Suprapubic skin (tissue), 4 donors: ENCODE measurements at regions not wholly inside any gene's neighbourhood (a gene's known extent, or its start where the extent isn't known, plus 50 kb on each side); places are given as distances from the start of the nearest gene placed in this dataset.
"Not testable (repeated sequence)": the region's sequence is repeated elsewhere in the genome, so short reads cannot be mapped to it uniquely, and the experiment has no call there.

Experiments
- DNase-seq, 2 donors: peaks; one replicate each; pipeline ENCODE4 v3.0.0-alpha.2; 2019; ENCODE audit warnings: low spot score in 2 of 2
- H3K27ac ChIP-seq: fragments of 200-600 bp; sonication (generic); one replicate; pipeline ENCODE4 v1.5.1; 2019
- H3K27me3 ChIP-seq: fragments of 200-600 bp; sonication (generic); one replicate; pipeline ENCODE4 v1.5.1; 2019
- H3K36me3 ChIP-seq: fragments of 200-600 bp; sonication (generic); one replicate; pipeline ENCODE4 v1.5.1; 2019
- H3K4me1 ChIP-seq: fragments of 200-600 bp; sonication (generic); one replicate; pipeline ENCODE4 v1.5.1; 2019
- H3K4me3 ChIP-seq: fragments of 200-600 bp; sonication (generic); one replicate; pipeline ENCODE4 v1.5.1; 2019; ENCODE audit warnings: mild to moderate bottlenecking
- H3K9me3 ChIP-seq: fragments of 200-600 bp; sonication (generic); one replicate; pipeline ENCODE4 v1.5.1; 2019
- EP300 ChIP-seq: sonication (generic); formaldehyde crosslinking; IDR thresholded peaks from one replicate; pipeline ENCODE4 v1.6.1; 2017; ENCODE audit warnings: antibody characterized with exemption
- POLR2A ChIP-seq, 2 donors: fragments of 450-650 bp; IDR thresholded peaks; one replicate each; pipeline ENCODE4 v1.6.1; 2017; ENCODE audit warnings: antibody characterized with exemption in 2 of 2, mild to moderate bottlenecking in 2 of 2, moderate library complexity in 2 of 2
- POLR2AphosphoS5 ChIP-seq, 3 donors: sonication (generic); formaldehyde crosslinking; IDR thresholded peaks; one replicate each; pipeline ENCODE4 v1.6.1; 2017; ENCODE audit warnings: antibody characterized with exemption in 3 of 3
- WGBS: methylation state at CpG from one replicate; pipeline ENCODE4 v1.1.5; 2018; 5-methylcytosine and 5-hydroxymethylcytosine counted together
- TF ChIP-seq, protein P1 (sequence below), 2 donors: fragments of 200-600 bp in 1 of 2; fragments of 450-650 bp in 1 of 2; sonication (generic) in 1 of 2; IDR thresholded peaks; one replicate each; pipeline ENCODE4 v1.5.1; 2016 to 2019; ENCODE audit warnings: antibody characterized with exemption in 2 of 2, mild to moderate bottlenecking in 1 of 2, moderate library complexity in 1 of 2

DNA sequence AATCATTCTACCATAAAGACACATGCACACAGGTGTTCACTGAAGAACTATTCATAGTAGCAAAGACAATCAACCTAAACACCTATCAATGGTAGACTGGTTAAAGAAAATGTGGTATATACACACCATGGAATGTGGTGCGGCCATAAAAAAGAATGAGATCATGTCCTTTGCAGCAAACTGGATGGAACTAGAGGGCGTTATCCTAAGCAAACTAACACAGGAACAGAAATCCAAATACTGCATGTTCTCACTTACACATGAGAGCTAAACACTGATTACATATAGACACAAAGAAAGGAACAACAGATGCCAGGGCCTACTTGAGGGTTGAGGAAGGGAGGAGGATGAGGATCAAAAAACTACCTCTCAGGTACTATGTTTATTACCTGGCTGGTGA, 103.8 kb downstream of the DRD1 start:
- H3K27ac ChIP-seq: no peak overlapping the region
- no peak for DNase-seq
- WGBS: 88% methylated on average over 2 of the region's 2 CpGs
- no peak overlapping the region for H3K4me3 ChIP-seq
- no peaks in the 10 kb centered on the region for H3K4me1 ChIP-seq
- no peaks in the 10 kb centered on the region for H3K36me3 ChIP-seq
- TF ChIP-seq EP300: no peak
- TF ChIP-seq, protein P1, sequence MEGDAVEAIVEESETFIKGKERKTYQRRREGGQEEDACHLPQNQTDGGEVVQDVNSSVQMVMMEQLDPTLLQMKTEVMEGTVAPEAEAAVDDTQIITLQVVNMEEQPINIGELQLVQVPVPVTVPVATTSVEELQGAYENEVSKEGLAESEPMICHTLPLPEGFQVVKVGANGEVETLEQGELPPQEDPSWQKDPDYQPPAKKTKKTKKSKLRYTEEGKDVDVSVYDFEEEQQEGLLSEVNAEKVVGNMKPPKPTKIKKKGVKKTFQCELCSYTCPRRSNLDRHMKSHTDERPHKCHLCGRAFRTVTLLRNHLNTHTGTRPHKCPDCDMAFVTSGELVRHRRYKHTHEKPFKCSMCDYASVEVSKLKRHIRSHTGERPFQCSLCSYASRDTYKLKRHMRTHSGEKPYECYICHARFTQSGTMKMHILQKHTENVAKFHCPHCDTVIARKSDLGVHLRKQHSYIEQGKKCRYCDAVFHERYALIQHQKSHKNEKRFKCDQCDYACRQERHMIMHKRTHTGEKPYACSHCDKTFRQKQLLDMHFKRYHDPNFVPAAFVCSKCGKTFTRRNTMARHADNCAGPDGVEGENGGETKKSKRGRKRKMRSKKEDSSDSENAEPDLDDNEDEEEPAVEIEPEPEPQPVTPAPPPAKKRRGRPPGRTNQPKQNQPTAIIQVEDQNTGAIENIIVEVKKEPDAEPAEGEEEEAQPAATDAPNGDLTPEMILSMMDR (IDR thresholded peaks at IDR 0.05): no peak
- no peak for TF ChIP-seq POLR2A (IDR thresholded peaks at IDR 0.05)
- no peak for TF ChIP-seq POLR2AphosphoS5 (IDR thresholded peaks at IDR 0.05)
- H3K9me3 ChIP-seq: no peaks in the 10 kb centered on the region
- no peaks in the 10 kb centered on the region for H3K27me3 ChIP-seq

DNA sequence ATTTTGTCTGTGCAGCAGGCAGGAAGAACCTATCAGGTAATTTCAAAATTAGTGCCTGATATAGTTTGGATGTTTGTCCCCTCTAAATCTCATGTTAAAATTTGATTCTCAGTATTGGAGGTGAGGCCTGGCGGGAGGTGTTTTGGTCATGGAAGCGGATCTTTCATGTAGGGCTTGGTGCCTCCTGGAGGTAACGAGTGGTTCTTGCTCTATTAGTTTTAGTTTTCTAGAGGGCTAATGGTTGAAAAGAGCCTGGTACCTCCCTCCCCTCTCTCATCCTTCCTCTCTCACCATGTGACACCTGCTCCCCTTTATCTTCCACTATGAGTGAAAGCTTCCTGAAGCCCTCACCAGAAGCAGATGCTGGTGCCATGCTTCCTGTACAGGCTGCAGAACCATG, 106.3 kb downstream of the DRD1 start:
- Histone ChIP-seq H3K36me3 (no peaks in the 10 kb centered on the region), H3K27me3 (no peaks in the 10 kb centered on the region), H3K4me1 (no peaks in the 10 kb centered on the region), H3K4me3 (no peak overlapping the region), H3K27ac (no peak overlapping the region), H3K9me3 (no peaks in the 10 kb centered on the region)
- WGBS: 96% methylated on average over 3 of the region's 3 CpGs
- TF ChIP-seq EP300 (no peak), POLR2AphosphoS5 (IDR thresholded peaks at IDR 0.05) (no peak), POLR2A (IDR thresholded peaks at IDR 0.05) (no peak)
- TF ChIP-seq, protein P1 (IDR thresholded peaks at IDR 0.05): no peak
- DNase-seq: no peak

DNA sequence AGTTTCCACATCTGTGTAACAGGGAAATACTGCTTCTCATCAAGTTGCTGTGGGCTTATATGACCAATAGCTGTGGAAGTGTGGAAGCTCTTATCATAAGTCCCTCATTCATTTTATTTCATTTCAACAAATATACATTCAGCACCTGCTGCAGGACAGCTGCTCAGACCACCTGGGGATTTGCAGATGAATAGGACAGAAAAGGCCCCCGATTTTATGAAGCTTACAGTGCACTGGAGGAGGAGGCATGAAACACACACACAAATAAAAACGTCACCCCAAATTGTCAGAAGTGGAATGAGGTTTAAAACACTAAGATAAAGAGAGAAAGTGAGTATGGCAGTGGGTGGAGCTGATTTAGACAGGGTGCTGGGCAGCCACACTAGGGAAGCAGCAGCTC, 107.2 kb downstream of the DRD1 start:
- Histone ChIP-seq H3K27me3 (no peaks in the 10 kb centered on the region), H3K4me3 (no peak overlapping the region), H3K27ac (no peak overlapping the region), H3K36me3 (no peaks in the 10 kb centered on the region), H3K4me1 (no peaks in the 10 kb centered on the region), H3K9me3 (peaks cover 2% of the 10 kb centered on the region)
- WGBS: 41% methylated on average over 2 of the region's 2 CpGs
- DNase-seq: no peak
- no peak for TF ChIP-seq POLR2A (IDR thresholded peaks at IDR 0.05)
- no peak for TF ChIP-seq POLR2AphosphoS5 (IDR thresholded peaks at IDR 0.05)
- no peak for TF ChIP-seq EP300
- TF ChIP-seq, protein P1 (IDR thresholded peaks at IDR 0.05): no peak

DNA sequence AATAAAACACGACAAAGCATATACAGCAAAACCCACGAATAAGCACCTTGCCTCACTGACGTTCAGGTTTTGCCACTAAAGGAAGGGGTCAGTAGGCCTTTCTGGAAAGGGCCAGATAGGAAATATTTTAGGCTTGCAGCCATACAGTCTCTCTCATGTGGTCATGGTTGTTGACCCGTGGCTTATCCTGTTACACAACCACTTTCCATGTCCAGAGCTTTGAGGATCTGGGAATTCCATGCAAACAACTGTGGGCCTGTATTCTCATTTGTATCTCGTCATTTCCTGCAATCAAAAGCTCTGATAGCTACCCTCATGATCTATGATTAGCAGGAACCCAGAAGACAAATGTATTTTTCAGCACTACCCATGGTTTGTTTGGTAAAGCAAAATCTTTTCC, 108.3 kb downstream of the DRD1 start:
- Histone ChIP-seq H3K4me3 (no peak overlapping the region), H3K9me3 (peaks cover 5% of the 10 kb centered on the region), H3K27me3 (no peaks in the 10 kb centered on the region), H3K36me3 (no peaks in the 10 kb centered on the region), H3K27ac (no peak overlapping the region), H3K4me1 (no peaks in the 10 kb centered on the region)
- 62% methylated on average over 5 of the region's 5 CpGs for WGBS
- TF ChIP-seq POLR2AphosphoS5 (IDR thresholded peaks at IDR 0.05): no peak
- TF ChIP-seq EP300: no peak
- TF ChIP-seq POLR2A (IDR thresholded peaks at IDR 0.05): no peak
- TF ChIP-seq, protein P1 (IDR thresholded peaks at IDR 0.05): no peak
- no peak for DNase-seq

DNA sequence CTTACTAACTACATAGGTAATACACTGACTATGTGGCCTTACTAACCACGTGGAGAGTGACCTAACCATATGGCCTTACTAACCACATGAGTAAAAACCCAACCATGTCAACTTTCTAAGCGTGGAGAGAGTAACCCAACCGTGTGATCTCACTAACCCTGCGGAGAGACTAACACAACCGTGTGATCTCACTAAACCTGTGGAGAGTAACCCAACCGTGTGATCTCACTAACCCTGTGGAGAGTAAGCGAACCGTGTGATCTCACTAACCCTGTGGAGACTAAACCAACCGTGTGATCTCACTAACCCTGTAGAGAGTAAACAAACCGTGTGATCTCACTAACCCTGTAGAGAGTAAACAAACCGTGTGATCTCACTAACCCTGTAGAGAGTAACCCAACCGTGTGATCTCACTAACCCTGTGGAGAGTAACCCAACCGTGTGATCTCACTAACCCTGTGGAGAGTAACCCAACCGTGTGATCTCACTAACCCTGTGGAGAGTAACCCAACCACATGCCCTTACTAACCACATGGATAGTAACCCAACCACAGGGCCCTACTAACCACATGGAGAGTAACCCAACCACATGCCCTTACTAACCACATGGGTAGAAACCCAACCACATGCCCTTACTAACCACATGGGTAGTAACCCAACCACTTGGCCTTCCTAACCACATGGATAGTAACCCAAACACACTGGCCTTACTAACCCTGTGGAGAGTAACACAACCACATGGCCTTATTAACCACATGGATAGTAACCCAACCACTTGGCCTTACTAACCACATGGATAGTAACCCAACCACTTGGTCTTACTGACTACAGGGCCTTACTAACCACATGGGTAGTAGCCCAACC, 112.6 kb downstream of the DRD1 start:
- not testable (repeated sequence) for H3K4me3 ChIP-seq, H3K4me1 ChIP-seq, H3K27me3 ChIP-seq, H3K36me3 ChIP-seq, DNase-seq, H3K9me3 ChIP-seq, H3K27ac ChIP-seq
- WGBS: 83% methylated on average over 14 of the region's 14 CpGs
